ENCODE measurements at regions not wholly inside any gene's neighbourhood (a gene's known extent, or its start where the extent isn't known, plus 50 kb on each side); places are given as distances from the start of the nearest gene placed in this dataset.

GRCh38 chr6:80544555-80544954, 438.1 kb downstream of the BCKDHB start:
- TF ChIP-seq CTCF (IDR thresholded peaks at IDR 0.05) = no peak
- ATAC-seq (ENCODE audit: low FRiP score) (no peak), DNase-seq (ENCODE audit: low spot score) (no peak)

- no peak for ATAC-seq (ENCODE audit: low FRiP score)
Measured at GRCh38 chr6:80543598-80544222, 437.2 kb downstream of the BCKDHB start.

GRCh38 chr6:80543151-80543550, 436.7 kb downstream of the BCKDHB start:
- TF ChIP-seq CTCF (IDR thresholded peaks at IDR 0.05) = no peak
- no peak for DNase-seq (ENCODE audit: low spot score)
- ATAC-seq (ENCODE audit: low FRiP score) = no peak

More at GRCh38 chr6:80543598-80544222, 437.2 kb downstream of the BCKDHB start:
- TF ChIP-seq CTCF (IDR thresholded peaks at IDR 0.05) = no peak
- no peak for DNase-seq (ENCODE audit: low spot score)

- DNase-seq (ENCODE audit: low spot score) = no peak
- TF ChIP-seq CTCF (IDR thresholded peaks at IDR 0.05) = no peak
- no peak for ATAC-seq (ENCODE audit: low FRiP score)
Measured at GRCh38 chr6:80541886-80542285, 435.4 kb downstream of the BCKDHB start.

- no peak for TF ChIP-seq CTCF (IDR thresholded peaks at IDR 0.05)
- no peak for ATAC-seq (ENCODE audit: low FRiP score)
- DNase-seq (ENCODE audit: low spot score) = no peak
Measured at GRCh38 chr6:80541181-80541580, 434.7 kb downstream of the BCKDHB start.

- no peak for TF ChIP-seq CTCF (IDR thresholded peaks at IDR 0.05)
- no peak for ATAC-seq (ENCODE audit: low FRiP score)
- no peak for DNase-seq (ENCODE audit: low spot score)
Measured at GRCh38 chr6:80540700-80541099, 434.2 kb downstream of the BCKDHB start.
